ENCODE measurements at regions not wholly inside any gene's neighbourhood (a gene's known extent, or its start where the extent isn't known, plus 50 kb on each side); places are given as distances from the start of the nearest gene placed in this dataset.

DNA sequence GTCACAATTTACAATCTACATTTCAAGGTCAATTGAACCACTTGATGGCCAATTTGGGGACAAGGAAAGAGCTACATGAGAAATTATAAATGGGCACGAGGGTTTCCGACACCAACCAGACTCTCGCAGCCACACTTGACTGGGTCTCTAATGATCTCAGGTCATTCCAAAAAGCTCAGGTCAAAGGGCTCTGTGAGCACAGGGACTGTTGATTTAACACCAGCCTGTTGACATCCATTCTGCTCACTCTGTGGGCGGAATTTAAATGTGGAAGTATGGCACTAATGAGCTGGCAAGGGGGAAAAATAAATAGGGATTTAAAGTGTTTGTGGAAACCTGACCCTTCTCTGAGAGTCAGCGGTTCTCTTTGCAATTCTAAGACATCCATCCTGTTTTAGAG is 810.7 kb upstream of the AUTS2 start:
- TF ChIP-seq, protein P1, sequence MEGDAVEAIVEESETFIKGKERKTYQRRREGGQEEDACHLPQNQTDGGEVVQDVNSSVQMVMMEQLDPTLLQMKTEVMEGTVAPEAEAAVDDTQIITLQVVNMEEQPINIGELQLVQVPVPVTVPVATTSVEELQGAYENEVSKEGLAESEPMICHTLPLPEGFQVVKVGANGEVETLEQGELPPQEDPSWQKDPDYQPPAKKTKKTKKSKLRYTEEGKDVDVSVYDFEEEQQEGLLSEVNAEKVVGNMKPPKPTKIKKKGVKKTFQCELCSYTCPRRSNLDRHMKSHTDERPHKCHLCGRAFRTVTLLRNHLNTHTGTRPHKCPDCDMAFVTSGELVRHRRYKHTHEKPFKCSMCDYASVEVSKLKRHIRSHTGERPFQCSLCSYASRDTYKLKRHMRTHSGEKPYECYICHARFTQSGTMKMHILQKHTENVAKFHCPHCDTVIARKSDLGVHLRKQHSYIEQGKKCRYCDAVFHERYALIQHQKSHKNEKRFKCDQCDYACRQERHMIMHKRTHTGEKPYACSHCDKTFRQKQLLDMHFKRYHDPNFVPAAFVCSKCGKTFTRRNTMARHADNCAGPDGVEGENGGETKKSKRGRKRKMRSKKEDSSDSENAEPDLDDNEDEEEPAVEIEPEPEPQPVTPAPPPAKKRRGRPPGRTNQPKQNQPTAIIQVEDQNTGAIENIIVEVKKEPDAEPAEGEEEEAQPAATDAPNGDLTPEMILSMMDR (IDR thresholded peaks at IDR 0.05; ENCODE audit: borderline replicate concordance, extremely low read depth, low read length, poor library complexity, severe bottlenecking), result no peak
- TF ChIP-seq EZH2 (IDR thresholded peaks at IDR 0.05; ENCODE audit: borderline replicate concordance, low read depth, low read length, severe bottlenecking), result no peak

Measured in DND-41 (cell line).